Testis (tissue), 2 donors: ENCODE measurements at regions not wholly inside any gene's neighbourhood (a gene's known extent, or its start where the extent isn't known, plus 50 kb on each side); places are given as distances from the start of the nearest gene placed in this dataset.

Experiments used
- CTCF ChIP-seq, 3 experiments: fragments of 450-650 bp in 2 of 3; fragments of 200-600 bp in 1 of 3; sonication (generic) in 1 of 3; IDR thresholded peaks; one replicate each; pipeline ENCODE4 v1.5.1; 2016 to 2019; ENCODE audit warnings: antibody characterized with exemption in 3 of 3, mild to moderate bottlenecking in 2 of 3, moderate library complexity in 1 of 3
- POLR2A ChIP-seq: fragments of 450-650 bp; IDR thresholded peaks from one replicate; pipeline ENCODE4 v1.6.1; 2017; ENCODE audit warnings: antibody characterized with exemption, mild to moderate bottlenecking, moderate library complexity

- no peak for TF ChIP-seq POLR2A
- TF ChIP-seq CTCF (IDR thresholded peaks at IDR 0.05), result no peak
These were observed 945.1 kb downstream of the EPHA3 start for GRCh38 chr3:90052425-90052950.
